ENCODE measurements at regions not wholly inside any gene's neighbourhood (a gene's known extent, or its start where the extent isn't known, plus 50 kb on each side); places are given as distances from the start of the nearest gene placed in this dataset.

GRCh38 chr3:8077126-8077525, 424.5 kb upstream of the LMCD1 start:
- no peak for TF ChIP-seq CTCF (IDR thresholded peaks at IDR 0.05; ENCODE audit: low read depth, low read length)
- H3K4me3 ChIP-seq (ENCODE audit: low read depth, low read length): no peak overlapping the region

- TF ChIP-seq CTCF (IDR thresholded peaks at IDR 0.05; ENCODE audit: low read depth, low read length): no peak
- H3K4me3 ChIP-seq (ENCODE audit: low read depth, low read length): no peak overlapping the region
Observed at GRCh38 chr3:8080464-8080863, 421.2 kb upstream of the LMCD1 start.

GRCh38 chr3:8085498-8085897, 416.1 kb upstream of the LMCD1 start:
- no peak overlapping the region for H3K4me3 ChIP-seq (ENCODE audit: low read depth, low read length)
- no peak for TF ChIP-seq CTCF (IDR thresholded peaks at IDR 0.05; ENCODE audit: low read depth, low read length)

- no peak for TF ChIP-seq CTCF (IDR thresholded peaks at IDR 0.05; ENCODE audit: low read depth, low read length)
- no peak overlapping the region for H3K4me3 ChIP-seq (ENCODE audit: low read depth, low read length)
Observed at GRCh38 chr3:8087951-8088350, 413.7 kb upstream of the LMCD1 start.

DNA sequence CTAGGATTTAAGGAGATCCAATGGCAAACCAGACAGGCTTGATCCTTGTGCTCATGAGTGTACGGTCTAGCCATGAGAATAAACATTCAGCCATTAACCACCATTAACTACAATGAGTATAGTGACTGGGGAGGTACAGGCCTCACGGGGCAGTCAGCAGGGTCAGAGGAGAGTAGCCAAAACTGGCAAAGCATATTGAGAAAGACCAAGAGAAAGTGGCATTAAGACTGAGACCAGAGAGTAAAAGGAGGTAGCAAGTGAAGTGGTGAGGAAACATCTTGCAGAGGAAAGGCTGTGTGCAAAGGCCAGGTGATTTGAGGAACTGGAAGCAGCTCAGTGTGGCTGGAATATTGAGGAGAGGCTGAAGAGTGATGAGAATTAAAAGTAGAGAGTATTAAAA, 407.2 kb upstream of the LMCD1 start:
- TF ChIP-seq CTCF (IDR thresholded peaks at IDR 0.05; ENCODE audit: low read depth, low read length): no peak
- H3K4me3 ChIP-seq (ENCODE audit: low read depth, low read length): no peak overlapping the region

GRCh38 chr3:8095724-8096123, 405.9 kb upstream of the LMCD1 start:
- no peak for TF ChIP-seq CTCF (IDR thresholded peaks at IDR 0.05; ENCODE audit: low read depth, low read length)
- H3K4me3 ChIP-seq (ENCODE audit: low read depth, low read length): no peak overlapping the region

DNA sequence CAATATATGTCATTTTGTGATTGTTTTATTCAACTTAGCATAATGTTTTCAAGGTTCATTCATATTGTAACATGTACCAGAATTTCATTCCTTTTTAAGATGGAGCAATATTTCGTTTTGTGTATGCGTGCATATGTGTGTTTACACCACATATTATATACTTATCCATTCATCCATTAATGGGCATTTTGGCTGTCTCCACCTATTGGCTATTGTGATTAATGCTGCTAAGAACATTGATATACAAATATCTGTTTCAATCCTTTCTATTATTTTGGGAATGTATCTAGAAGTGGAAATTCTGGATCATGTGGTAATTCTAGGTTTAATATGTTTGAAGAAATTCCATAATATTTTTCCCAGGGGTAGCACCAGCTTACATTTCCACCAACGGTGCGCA, 403.9 kb upstream of the LMCD1 start:
- no peak overlapping the region for H3K4me3 ChIP-seq (ENCODE audit: low read depth, low read length)
- TF ChIP-seq CTCF (IDR thresholded peaks at IDR 0.05; ENCODE audit: low read depth, low read length): no peak
